ENCODE measurements at regions not wholly inside any gene's neighbourhood (a gene's known extent, or its start where the extent isn't known, plus 50 kb on each side); places are given as distances from the start of the nearest gene placed in this dataset.
"Not testable (repeated sequence)": the region's sequence is repeated elsewhere in the genome, so short reads cannot be mapped to it uniquely, and the experiment has no call there.

DNA sequence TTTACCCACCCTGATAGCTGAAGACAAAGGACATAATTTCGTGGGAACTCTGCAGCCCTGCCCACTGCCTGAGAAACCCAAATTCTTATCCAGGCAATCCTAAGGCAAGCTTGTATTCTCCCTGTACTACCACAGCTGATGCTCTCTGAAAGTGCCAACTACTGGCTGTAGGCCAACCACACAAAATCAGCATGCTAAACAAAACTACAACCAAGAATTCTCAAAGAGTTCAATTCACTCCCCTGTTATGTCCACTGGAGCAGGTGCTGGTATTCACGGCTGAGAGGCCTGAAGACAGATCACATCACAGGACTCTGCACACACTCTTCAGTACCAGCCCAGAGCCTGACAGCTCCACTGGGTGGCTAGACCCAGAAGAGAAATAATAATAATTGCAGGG lies 375.9 kb upstream of the NDST4 start:
- DNase-seq (no peak), ATAC-seq (no peak)
- intact Hi-C loops (cut with DNase I) = no loop called here

DNA sequence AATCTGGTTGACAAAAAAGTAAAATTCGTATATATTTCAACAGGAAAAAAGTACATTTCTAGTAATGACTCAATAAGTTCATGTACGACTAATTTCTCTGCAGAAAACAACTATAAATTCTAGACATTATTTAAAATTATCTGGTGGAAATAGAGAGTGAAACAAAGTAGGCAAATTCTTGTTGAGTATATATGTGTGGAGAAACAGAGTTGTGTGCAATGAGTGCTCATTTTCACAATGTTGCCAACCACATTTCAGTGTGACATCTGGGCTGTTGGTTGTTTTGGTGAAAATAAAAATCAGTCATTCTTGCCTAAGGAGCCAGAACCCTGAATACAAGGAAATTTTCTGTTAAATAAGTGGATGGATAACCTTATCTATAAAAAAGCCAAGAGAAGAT lies 372.0 kb upstream of the NDST4 start:
- intact Hi-C loops (cut with DNase I) = no loop called here
- DNase-seq (no peak), ATAC-seq (no peak)

DNA sequence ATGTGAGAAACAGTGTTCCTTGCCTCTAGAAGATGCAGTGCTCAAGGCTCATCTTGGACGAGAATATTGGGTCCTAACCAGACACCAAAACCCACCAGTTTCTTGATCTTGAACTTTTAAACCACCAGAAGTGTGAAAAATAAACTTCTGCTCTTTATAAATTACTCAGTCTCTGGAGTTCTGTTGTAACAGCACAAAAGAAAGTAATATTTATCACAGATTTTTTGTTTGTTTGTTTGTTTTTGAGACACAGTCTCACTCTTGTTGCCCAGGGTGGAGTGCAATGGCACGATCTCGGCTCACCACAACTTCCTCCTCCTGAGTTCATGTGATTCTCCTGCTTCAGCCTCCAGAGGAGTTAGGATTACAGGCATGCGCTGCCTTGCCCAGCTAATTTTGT lies 371.1 kb upstream of the NDST4 start:
- intact Hi-C loops (cut with DNase I) = no loop called here
- DNase-seq (no peak), ATAC-seq (no peak)

DNA sequence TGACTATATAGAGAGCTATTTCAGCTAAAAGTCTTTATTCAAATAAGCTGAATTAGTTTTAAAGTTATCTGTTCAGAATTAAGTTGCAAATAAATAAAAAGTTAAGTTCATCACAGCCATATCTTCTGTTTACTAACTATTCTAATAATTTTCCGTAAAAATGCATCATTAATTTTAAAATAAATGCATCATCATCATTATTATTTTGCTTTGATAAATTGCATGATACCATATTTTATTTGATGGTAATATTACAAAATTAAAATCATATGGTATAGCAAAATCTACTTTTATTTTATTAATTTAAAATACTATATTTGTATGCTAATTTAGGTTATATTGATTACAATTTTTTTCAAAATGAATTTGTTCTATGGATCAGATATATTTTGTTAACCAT lies 357.3 kb upstream of the NDST4 start:
- no peak for DNase-seq
- intact Hi-C loops (cut with DNase I) = no loop called here
- no peak for ATAC-seq

DNA sequence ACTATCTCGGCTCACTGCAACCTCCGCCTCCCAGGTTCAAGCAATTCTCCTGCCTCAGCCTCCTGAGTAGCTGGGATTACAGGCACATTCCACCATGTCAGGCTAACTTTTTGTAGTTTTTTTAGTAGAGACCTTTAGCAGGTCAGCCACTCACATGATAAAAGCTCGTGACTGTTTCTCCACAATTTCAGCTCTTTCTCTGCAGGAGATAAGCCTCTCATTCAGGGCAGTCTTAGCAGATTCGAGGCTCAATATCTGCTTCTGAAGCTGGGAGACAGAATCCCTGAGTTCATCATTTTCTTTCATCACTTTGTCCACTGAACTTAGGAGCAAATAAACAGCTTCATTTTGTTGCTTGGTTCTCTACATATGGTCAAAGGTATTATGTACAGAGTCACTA lies 345.9 kb upstream of the NDST4 start:
- DNase-seq; intact Hi-C loops (cut with DNase I); ATAC-seq: not testable (repeated sequence)

DNA sequence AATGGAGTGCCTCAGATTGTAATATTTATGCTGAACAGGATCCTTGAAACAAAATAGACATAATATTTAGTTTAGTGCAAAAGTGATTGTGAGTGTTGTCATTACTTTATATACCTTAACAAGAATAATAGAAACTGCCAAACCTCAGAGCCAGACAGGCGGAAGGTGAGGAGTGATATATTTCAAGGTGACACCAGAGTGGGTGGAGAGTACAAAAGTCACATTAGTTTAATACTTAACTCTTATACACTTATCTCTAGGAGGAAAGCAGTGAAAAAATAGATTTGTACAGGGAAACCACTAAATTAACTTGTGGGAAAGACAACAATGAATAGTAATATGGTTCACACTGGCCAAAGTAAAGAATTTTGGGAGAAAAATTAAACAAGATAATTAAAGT lies 342.8 kb upstream of the NDST4 start:
- intact Hi-C loops (cut with DNase I) = no loop called here
- no peak for DNase-seq
- no peak for ATAC-seq

DNA sequence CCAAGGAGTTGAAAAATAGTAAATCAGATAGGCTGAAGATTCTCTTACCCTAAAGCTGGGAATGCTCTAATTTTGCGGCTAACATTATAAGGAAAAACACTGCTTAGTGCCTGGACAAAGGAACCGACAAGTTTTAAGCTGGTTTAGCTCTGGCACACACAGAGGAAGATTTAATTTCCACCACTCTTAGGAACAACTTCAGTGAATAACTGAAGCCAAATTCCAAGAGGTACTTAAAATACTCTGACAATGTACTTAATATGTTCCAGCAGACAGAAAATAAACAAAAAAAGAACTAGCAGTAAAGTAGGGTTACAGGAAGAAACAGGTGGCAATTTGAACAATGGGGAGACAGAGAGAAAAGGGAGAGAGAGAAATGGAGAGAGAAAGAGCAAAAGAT lies 340.8 kb upstream of the NDST4 start:
- DNase-seq (no peak), ATAC-seq (no peak)
- intact Hi-C loops (cut with DNase I) = no loop called here

DNA sequence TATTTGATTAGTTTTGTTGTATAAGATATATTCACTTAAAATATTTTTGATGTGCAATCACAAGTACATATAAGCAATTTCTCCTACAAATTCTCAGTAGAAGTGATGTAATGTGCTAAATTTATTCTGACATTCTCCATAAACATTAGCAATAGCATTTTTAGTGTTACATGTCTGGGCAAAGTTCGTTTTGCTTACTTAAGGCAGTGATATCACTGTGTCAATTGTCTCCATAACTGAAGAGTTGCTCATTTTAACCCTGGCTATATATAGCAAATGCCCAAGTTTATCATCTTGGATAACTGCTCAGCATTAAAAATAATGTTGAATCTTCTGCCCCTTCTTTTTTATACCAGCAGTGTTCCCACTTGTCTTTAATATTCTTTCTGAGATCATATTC lies 340.0 kb upstream of the NDST4 start:
- intact Hi-C loops (cut with DNase I) = no loop called here
- ATAC-seq (no peak), DNase-seq (no peak)

DNA sequence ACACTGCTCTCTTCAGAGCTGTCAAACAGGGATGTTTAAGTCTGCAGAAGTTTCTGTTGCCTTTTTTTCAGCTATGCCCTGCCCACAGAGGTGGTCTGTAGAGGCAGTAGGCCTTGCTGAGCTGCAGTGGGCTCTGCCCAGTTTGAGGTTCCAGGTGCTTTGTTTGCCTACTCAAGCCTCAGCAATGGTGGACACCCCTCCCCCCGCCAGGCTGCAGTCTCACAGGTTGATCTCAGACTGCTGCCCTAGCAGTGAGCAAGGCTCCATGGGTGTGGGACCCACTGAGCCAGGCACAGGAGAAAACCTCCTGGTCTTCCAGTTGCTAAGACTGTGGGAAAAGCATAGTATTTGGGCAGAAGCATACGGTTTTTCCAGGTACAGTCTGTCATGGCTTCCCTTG lies 338.8 kb upstream of the NDST4 start:
- DNase-seq; intact Hi-C loops (cut with DNase I); ATAC-seq: not testable (repeated sequence)

DNA sequence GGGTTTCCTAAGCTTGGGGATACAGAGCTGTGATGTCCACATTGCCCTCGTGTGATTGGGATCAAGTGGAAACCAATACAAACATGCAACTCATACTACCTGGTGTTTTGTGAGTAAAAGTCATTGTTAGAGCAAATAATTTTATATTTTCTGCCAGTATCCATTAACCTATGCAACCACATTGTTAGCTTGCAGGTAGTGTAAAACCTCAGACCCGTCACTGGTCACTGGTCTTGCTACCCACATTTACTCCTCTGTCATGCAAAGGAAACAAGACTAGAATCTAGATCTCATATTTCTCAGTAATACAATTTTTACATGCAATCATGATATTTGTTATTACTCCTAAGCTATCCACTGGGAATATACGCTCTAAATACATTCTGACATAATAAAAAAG lies 324.3 kb upstream of the NDST4 start:
- ATAC-seq (no peak), DNase-seq (no peak)
- intact Hi-C loops (cut with DNase I) = no loop called here

DNA sequence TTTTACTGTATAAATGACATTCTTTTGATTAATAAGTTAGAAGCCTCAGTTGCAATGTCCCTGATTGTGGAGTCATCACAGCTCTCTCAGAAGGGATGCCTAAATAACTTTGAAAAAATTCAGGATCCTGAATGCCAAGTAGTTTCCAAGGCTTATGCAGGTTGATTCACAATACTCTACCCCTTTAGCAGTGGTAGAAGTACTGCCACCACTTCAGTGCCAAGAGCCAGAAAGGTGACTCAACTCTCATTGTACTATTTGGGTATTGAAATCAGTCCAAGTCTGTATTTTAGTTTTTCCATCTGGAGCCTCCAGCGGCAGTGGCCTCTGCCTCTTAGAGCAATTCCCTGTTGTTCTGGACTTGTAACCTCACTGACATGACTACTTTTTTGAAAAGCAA lies 320.1 kb upstream of the NDST4 start:
- no peak for ATAC-seq
- intact Hi-C loops (cut with DNase I) = no loop called here
- DNase-seq = no peak

DNA sequence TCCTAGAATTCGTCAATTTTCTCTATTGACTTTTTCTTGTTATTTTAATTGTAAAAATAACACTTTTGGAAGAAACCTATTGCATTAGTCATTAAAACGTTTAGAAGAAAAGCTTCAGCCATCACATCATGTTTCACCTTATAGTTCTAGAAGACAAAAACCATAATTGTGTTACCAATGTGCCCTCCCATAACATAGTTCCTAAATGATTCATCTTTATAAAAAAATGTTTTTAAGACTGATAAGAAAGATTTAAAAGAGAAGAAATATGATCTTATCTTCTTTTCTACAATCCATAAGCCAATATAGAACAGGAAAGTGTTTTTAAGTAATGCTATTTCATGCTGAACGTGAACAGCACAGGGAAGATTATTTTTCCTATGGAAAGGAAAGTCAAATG lies 316.6 kb upstream of the NDST4 start:
- DNase-seq = no peak
- no peak for ATAC-seq
- intact Hi-C loops (cut with DNase I) = no loop called here

DNA sequence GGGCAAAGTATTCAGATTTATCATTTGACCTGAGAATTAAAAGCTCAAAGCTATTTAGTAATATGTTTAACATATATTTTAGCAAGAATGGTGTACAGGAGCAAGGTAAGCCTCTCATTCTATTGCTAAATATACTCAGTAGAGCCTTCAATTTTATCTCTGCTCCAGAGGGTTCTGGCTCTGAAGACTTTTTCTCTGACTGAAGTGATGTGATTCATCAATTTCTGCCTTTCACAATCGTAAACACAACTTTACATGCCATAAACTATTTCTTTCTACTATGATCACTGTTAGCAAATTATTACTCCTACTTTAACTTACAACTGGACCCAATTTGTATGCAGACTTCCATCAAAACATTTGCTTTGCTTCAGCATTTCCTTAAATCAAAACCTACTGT lies 315.0 kb upstream of the NDST4 start:
- intact Hi-C loops (cut with DNase I) = no loop called here
- no peak for ATAC-seq
- DNase-seq = no peak

DNA sequence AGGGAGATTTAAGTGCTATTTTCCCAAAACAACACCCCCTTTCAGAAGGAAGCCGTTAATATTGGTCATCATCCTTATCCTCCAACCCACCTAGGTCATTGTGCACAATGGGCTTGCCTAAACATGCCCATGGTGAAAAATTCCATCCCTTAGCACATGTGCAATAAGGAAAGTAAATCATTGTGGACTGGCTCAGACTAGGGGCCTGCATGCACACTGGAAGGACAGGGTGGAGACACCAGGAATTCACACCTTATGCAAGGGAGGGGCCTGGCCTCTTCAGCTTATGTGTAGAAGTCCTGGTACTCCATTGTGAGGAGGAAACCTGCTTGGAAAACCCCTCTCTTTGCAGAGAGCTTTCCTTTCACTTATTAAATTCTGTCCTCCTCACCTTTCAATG lies 311.4 kb upstream of the NDST4 start:
- intact Hi-C loops (cut with DNase I) = no loop called here
- no peak for ATAC-seq
- DNase-seq = no peak

DNA sequence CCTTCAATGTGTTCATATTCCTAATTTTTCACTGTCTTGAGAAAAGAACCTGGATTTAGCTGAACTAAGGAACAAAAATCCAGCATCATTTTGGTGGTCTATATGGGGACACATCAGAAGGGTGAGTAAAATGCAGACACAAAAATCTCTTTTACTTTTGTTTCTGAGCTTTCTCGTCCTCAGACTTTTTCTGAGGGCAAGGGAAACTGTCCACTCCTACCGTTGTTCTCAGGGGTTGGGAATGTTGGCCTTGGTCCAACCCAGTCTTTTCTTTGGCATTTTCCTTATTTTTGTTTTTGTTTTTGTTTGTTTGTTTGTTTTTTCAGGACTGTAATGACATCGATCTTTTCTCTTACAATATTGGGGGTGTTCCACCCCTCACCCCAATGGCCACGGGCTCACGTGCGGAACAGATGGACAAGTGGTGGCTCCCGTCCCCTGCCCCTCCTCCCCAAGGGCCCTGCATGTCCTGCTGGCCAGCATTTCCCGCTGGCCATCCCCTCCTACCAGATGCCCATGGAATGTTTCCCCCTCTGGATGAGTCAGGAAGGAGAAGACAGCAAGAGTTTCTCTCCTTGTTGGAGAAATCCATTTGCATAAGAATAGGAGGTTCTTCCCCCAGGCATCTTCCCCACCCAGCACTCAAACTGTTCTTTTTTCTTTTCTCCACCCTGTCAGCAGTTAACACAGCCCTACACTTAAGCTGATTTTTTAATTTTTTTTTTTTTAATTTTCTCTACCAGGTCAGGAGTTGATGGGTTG lies 305.4 kb upstream of the NDST4 start:
- ATAC-seq = no peak
- no peak for DNase-seq
- intact Hi-C loops (cut with DNase I) = no loop called here

DNA sequence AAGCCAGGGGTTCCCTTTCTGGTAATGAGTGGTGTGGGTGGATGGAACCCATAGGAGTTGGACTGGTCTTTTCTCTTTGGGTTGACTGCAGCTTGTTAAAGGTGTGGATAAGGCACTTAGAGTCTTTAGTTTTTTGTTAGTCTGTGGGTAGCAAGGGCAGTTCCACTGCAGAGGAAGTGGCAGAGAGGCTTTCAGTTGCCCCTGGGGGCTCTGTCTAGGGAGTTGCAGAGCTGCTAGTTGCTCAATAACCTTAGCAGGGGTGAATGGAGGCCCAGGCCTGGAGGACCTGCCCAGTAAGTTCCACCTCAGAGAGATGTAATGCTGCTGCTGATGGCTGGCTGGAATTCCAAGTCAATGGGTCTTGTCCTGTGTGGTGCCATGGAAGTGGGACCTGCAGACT lies 282.6 kb upstream of the NDST4 start:
- intact Hi-C loops (cut with DNase I) = no loop called here
- ATAC-seq (no peak), DNase-seq (no peak)

DNA sequence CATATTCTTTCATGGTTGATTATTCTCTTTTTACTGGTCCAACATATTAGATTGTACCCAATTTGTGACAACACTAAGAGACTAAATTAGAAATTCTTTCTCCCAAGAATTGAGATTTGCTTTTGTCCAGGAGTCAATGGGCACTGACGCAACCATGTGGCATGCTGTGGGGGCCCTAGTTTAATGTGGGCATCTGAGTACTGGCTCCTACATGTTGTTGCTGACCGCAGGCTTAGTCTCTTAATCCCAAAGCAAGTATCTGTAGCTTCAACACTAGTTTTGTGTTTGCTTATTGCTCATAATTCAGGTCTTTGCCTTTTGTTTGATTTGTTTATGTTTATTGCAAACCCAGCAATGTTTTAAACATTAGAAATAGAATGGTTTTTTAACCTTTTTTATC lies 263.4 kb upstream of the NDST4 start:
- ATAC-seq (no peak), DNase-seq (no peak)
- intact Hi-C loops (cut with DNase I) = no loop called here

DNA sequence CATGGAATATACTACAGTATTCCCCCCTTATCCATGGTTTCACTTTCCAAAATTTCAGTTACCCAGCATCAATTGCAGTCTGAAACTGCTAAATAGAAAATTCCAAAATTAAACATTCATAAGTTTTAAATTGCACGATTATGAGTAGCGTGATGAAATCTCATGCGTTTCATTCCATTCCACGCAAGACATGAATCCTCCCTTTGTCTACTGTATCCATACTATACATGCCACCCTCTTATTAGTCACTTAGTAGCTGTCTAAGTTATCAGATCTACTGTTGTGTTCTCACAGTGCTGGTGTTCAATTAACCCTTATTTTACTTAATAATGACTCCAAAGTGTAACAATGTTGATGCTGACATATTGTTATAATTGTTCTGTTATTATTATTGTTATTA lies 261.2 kb upstream of the NDST4 start:
- intact Hi-C loops (cut with DNase I) = no loop called here
- ATAC-seq = no peak
- no peak for DNase-seq

DNA sequence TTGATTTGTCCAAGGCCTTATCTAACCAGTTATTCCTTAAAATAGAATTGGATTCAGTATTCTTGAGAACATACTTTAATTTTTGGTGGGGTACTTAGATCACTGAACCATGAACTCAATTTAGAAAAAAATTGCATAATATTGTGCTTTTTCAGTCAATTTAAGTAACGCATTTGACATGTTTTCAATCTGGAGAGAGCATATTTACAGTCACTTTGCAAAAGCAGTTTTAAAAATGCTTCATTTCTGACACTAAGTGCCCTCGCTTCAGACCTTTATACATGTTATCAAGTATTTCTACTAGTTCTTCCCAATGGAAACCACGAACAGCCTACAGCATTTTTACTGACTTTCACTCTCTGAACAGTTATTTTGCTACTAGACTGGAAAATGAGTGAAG lies 257.1 kb upstream of the NDST4 start:
- intact Hi-C loops (cut with DNase I) = no loop called here
- ATAC-seq (no peak), DNase-seq (no peak)

DNA sequence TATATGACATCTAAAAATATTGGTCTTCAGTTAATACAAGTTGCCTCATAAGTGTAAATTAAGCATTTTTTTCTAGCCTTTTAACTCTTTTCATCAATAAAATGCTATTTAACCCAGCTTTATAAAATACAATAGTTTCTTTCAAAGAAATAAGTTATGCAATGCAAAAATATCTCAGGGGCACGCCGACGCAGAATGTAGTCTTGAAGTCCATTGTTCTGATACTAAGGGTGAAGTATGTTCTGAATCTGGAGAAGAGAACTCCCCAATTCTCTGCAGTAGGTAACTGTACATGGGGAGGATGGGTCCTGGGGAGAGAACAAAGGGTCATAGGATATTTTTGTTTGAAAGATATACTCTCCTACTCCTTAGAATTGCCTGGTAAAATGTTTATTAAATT lies 256.6 kb upstream of the NDST4 start:
- intact Hi-C loops (cut with DNase I) = no loop called here
- no peak for DNase-seq
- ATAC-seq = no peak

DNA sequence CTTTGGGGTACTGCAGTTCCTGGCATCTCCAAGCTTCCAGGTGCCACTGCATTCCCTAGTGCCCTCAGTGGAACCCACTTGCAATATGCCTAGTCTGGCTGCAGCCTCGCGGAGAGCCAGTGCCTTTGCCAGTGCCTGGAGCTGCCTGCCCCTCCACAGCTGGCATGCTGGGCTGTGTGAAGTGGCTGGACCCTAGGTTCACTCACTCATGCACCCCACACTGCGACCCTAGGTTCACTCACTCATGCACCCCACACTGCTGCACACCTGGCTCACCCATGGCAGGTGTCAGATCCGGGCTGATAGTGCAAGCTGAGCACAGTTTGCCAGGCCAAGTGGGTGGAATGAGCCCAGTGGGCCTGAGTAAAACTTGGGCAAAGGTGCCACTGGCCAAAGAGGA lies 253.0 kb upstream of the NDST4 start:
- no peak for ATAC-seq
- intact Hi-C loops (cut with DNase I) = no loop called here
- DNase-seq = no peak

DNA sequence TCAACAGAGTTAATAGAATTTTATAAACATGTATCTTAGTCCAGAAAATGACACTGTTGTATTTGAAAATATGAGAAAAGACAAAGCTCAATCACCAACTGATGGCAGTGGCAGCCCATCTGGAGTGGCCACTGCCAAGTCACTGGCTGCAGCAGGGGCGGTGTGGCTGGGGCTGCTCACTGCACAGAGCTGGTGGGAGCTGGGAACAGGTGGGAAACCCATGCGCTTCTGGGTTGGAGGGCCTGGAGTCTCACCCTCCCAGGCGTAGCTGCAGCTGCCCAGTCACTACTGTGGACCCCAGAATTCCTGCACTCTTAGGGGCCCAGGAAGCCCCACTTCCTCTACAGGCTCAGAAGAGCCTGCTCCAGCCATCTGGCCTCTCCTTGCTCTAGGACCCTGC lies 251.8 kb upstream of the NDST4 start:
- no peak for DNase-seq
- no peak for ATAC-seq
- intact Hi-C loops (cut with DNase I) = no loop called here
